ENCODE measurements at regions not wholly inside any gene's neighbourhood (a gene's known extent, or its start where the extent isn't known, plus 50 kb on each side); places are given as distances from the start of the nearest gene placed in this dataset.

DNA sequence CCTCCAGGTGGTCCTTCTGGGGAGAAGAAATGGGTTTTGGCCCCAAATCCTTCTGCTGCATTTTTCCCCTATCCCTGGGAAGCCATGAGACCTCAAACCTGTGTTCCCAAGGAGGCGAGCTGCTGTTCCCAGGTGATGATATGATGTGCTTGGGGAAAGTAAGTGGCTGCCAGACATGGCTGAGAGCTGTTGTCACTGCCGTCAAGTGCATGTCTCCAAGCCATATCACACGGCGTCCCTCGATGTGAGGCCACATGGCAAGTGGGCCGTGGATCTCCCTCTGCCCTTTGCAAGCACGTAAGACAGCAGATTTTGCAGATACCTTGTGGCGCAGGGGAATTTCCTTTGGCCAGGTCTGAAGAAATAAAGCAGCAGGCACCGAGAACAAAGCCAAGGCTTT, 103.7 kb upstream of the CD93 start:
- H3K4me1 ChIP-seq: no peaks in the 10 kb centered on the region
- H3K36me3 ChIP-seq: no peaks in the 10 kb centered on the region
- no peaks in the 10 kb centered on the region for H3K27me3 ChIP-seq
- H3K9me3 ChIP-seq: no peaks in the 10 kb centered on the region
- DNase-seq (ENCODE audit: low spot score): no peak
- H3K4me3 ChIP-seq: no peak overlapping the region
- TF ChIP-seq, protein P1, sequence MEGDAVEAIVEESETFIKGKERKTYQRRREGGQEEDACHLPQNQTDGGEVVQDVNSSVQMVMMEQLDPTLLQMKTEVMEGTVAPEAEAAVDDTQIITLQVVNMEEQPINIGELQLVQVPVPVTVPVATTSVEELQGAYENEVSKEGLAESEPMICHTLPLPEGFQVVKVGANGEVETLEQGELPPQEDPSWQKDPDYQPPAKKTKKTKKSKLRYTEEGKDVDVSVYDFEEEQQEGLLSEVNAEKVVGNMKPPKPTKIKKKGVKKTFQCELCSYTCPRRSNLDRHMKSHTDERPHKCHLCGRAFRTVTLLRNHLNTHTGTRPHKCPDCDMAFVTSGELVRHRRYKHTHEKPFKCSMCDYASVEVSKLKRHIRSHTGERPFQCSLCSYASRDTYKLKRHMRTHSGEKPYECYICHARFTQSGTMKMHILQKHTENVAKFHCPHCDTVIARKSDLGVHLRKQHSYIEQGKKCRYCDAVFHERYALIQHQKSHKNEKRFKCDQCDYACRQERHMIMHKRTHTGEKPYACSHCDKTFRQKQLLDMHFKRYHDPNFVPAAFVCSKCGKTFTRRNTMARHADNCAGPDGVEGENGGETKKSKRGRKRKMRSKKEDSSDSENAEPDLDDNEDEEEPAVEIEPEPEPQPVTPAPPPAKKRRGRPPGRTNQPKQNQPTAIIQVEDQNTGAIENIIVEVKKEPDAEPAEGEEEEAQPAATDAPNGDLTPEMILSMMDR (IDR thresholded peaks at IDR 0.05): no peak
- H3K27ac ChIP-seq: no peak overlapping the region

DNA sequence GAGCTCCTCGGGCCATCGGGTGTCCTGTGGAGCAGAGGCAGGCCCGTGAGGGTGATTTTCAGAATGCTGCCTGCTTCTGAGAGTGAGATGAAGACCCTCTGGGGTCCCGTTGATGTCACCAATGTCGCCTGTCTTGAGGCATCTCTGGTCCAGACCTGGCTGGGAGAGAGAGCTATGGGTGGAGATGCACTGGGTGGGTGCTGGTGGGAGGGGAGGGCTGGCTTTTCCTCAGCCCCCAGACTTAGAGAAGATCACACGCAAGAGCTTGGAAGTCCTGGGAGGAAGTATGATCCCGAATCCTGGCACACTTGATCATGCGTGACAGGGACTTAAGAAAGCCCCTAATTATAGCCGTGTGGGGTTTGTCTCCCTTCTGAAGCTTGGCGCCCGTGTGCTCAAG, 103.2 kb upstream of the CD93 start:
- Histone ChIP-seq H3K27ac (no peak overlapping the region), H3K9me3 (no peaks in the 10 kb centered on the region), H3K4me1 (no peaks in the 10 kb centered on the region), H3K36me3 (no peaks in the 10 kb centered on the region), H3K27me3 (no peaks in the 10 kb centered on the region), H3K4me3 (no peak overlapping the region)
- DNase-seq (ENCODE audit: low spot score): no peak
- TF ChIP-seq, protein P1 (IDR thresholded peaks at IDR 0.05): no peak

DNA sequence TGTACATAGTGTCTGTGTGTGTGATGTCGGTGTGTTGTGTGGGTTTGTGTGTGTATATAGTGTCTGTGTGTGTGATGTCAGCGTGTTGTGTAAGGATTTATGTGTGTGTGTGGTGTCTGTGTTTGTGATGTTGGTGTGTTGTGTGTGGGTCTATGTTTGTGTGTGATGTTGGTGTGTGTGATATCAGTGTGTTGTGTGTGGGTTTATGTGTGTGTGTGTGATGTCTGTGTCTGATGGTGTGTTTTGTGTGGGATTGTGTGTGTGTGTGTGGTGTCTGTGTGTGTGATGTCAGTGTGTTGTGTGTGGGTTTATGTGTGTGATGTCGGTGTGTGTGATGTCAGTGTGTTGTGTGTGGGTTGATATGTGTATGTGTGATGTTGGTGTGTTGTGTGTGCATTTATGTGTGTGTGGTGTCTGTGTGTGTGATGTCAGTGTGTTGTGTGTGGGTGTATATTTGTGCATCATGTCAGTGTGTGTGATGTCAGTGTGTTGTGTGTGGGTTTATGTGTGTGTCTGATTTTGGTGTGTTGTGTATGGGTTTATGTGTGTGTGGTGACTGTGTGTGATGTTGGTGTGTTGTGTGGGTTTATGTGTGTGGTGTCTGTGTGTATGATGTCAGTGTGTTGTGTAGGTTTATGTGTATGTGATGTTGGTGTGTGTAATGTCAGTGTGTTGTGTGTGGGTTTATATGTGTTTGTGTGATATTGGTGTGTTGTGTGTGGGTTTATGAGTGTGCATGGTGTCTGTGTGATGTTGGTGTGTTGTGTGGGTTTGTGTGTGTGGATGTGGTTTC, 102.4 kb upstream of the CD93 start:
- Histone ChIP-seq H3K9me3 (no peaks in the 10 kb centered on the region), H3K27me3 (no peaks in the 10 kb centered on the region), H3K36me3 (no peaks in the 10 kb centered on the region), H3K4me1 (no peaks in the 10 kb centered on the region), H3K4me3 (no peak overlapping the region), H3K27ac (no peak overlapping the region)
- DNase-seq (ENCODE audit: low spot score): no peak
- TF ChIP-seq, protein P1 (IDR thresholded peaks at IDR 0.05): no peak

DNA sequence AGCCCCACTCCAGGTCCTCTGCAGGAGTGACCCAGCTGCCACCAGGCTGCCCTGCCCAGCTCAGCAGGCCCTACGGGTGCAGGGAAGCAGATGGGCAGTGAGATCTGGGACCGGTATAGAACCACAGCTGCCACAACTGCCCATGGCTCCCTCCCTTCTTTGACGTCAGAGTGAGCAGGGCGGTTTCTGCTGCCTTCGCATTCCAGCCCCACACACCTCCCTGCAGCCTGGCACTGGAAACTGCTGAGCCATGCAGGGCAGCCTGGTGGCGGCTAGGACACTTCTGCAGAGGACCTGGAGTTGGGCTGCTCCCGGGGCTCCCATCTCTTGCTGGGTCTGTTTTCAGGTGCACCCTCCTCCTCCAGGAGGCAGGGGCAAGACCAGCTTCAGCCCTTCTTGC, 101.6 kb upstream of the CD93 start:
- Histone ChIP-seq H3K36me3 (no peaks in the 10 kb centered on the region), H3K27ac (no peak overlapping the region), H3K4me3 (no peak overlapping the region), H3K27me3 (no peaks in the 10 kb centered on the region), H3K9me3 (no peaks in the 10 kb centered on the region), H3K4me1 (no peaks in the 10 kb centered on the region)
- no peak for DNase-seq (ENCODE audit: low spot score)
- TF ChIP-seq, protein P1 (IDR thresholded peaks at IDR 0.05): no peak

DNA sequence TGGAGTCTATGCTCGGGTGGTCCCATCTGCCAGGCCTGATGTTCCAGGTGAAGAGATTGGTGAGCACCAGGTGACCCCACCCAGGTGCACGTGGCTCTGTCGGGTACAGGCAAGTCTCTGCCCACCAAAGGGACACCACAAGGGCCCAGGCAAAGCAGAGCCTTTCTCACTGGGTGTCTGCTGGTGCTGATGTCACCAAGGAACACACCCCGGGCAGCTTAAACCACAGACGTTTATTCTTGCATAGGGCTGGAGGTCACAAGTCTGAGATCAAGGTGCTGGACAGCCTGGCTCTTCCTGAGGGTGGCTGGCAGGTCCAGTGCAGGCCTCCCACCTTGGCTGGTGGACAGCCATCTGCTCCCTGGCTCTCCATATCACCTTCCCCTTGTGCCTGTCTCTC, 100.7 kb upstream of the CD93 start:
- Histone ChIP-seq H3K27me3 (no peaks in the 10 kb centered on the region), H3K9me3 (no peaks in the 10 kb centered on the region), H3K36me3 (no peaks in the 10 kb centered on the region), H3K27ac (no peak overlapping the region), H3K4me1 (no peaks in the 10 kb centered on the region), H3K4me3 (no peak overlapping the region)
- DNase-seq (ENCODE audit: low spot score): no peak
- TF ChIP-seq, protein P1 (IDR thresholded peaks at IDR 0.05): no peak

DNA sequence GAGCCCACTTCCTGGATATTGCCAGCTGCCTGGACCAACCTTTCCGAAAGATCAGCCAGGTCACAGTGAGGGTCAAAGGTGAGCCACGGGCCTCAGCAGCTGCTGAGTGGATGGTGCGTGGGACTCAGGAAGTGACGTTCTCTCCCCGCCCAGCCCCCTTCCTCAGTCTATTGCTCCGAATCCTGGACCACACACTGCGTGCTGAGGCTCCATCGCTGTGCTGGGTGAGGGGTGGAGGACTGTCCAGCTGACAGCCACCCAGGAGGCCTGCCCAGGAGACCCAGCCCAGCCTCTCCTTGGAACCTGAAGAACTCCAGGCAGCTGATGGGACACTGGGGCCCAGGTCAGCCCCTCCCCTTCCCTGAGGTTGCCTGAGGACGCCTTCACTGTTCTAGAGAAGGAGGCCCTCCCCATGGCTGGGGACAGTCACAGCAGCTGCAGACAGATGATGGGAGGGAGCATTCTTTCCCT, 94.4 kb upstream of the CD93 start:
- peaks cover 0 to 14% of the 10 kb centered on the region in 2 donors for H3K9me3 ChIP-seq
- no peak for DNase-seq (ENCODE audit: low spot score)
- H3K4me3 ChIP-seq: no peak overlapping the region
- TF ChIP-seq, protein P1 (IDR thresholded peaks at IDR 0.05): no peak
- peak overlapping the region; percentile 51 to 63 for H3K27ac ChIP-seq
- no peaks in the 10 kb centered on the region for H3K27me3 ChIP-seq
- peaks cover 0 to 19% of the 10 kb centered on the region in 2 donors for H3K4me1 ChIP-seq
- no peaks in the 10 kb centered on the region for H3K36me3 ChIP-seq

All from right atrium auricular region (tissue), 2 donors.